Body of pancreas (tissue), 4 donors: ENCODE measurements at regions not wholly inside any gene's neighbourhood (a gene's known extent, or its start where the extent isn't known, plus 50 kb on each side); places are given as distances from the start of the nearest gene placed in this dataset.

Experiments used
- POLR2A ChIP-seq, 3 donors: fragments of 450-650 bp; IDR thresholded peaks; one replicate each; pipeline ENCODE4 v1.6.1; 2016; ENCODE audit warnings: antibody characterized with exemption in 3 of 3, mild to moderate bottlenecking in 2 of 3
- TF ChIP-seq, protein P1 (sequence below), 7 experiments: fragments of 450-650 bp in 4 of 7; fragments of 200-600 bp in 3 of 7; sonication (generic) in 3 of 7; IDR thresholded peaks; one replicate each; pipeline ENCODE4 v1.5.1; 2016 to 2019; ENCODE audit warnings: antibody characterized with exemption in 7 of 7

DNA sequence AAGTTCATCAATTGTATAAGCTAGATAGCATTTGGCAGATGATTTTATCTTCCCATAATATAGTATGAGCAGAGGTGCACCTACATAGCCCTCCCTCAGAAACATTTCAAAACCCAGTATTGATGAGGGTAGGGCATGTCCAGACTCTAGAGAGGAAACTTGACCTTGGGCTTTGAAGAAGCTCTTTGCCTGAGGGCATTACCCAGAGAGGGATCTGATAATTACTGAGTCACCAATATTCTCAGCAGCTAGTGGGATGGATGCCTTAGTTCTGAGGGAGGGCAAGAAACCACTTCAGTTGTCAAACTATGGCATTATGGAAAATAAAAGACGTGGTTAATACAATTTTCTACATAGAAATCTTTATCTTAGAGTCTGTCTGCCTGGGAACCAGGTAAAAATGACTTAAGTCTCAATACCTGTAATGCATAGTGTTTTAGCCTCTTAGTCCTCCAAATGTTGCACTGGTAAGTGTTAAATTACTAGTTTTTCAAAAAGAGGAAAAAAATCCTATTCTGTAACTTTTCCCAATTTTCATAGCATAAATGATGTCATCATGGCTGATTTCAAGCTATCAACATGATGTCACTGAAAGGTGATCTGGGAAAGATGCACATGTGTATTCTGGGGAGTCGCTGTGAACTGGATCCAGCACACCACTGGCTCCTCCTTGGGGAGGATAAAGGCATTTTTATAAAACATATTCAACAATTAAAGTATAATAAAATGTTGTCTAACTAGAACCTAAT is 809.0 kb downstream of the KCTD16 start:
- TF ChIP-seq POLR2A (IDR thresholded peaks at IDR 0.05), result no peak
- TF ChIP-seq, protein P1, sequence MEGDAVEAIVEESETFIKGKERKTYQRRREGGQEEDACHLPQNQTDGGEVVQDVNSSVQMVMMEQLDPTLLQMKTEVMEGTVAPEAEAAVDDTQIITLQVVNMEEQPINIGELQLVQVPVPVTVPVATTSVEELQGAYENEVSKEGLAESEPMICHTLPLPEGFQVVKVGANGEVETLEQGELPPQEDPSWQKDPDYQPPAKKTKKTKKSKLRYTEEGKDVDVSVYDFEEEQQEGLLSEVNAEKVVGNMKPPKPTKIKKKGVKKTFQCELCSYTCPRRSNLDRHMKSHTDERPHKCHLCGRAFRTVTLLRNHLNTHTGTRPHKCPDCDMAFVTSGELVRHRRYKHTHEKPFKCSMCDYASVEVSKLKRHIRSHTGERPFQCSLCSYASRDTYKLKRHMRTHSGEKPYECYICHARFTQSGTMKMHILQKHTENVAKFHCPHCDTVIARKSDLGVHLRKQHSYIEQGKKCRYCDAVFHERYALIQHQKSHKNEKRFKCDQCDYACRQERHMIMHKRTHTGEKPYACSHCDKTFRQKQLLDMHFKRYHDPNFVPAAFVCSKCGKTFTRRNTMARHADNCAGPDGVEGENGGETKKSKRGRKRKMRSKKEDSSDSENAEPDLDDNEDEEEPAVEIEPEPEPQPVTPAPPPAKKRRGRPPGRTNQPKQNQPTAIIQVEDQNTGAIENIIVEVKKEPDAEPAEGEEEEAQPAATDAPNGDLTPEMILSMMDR (IDR thresholded peaks at IDR 0.05), result no peak
